K562 (cell line): ENCODE measurements at regions not wholly inside any gene's neighbourhood (a gene's known extent, or its start where the extent isn't known, plus 50 kb on each side); places are given as distances from the start of the nearest gene placed in this dataset.

ENCODE experiments used
- FOS ChIP-seq: IDR thresholded peaks from 3 replicates; pipeline ENCODE4 v1.6.1; 2011; ENCODE audit not compliant: insufficient read length; ENCODE audit errors: extremely low read depth
- FOSL1 ChIP-seq: fragments of 200-800 bp; sonication (Bioruptor generic); conservative IDR thresholded peaks from 2 replicates; pipeline ENCODE4 v1.6.1; 2016; ENCODE audit warnings: missing genetic modification characterization, missing compliant biosample characterization
- NR3C1 ChIP-seq: sonication (generic); formaldehyde crosslinking; IDR thresholded peaks from 2 replicates; pipeline ENCODE4 v1.8.1; 2022; ENCODE audit warnings: missing genetic modification reagents
- POLR2AphosphoS2 ChIP-seq: IDR thresholded peaks from 2 replicates; pipeline ENCODE4 v1.6.1; 2012; ENCODE audit warnings: low read length, improper control_type of control experiment
- RHOXF2B ChIP-seq: fragments of 250-450 bp; sonication (Bioruptor Pico); conservative IDR thresholded peaks from 2 replicates; pipeline ENCODE4 v1.5.1; 2021
- YBX1 ChIP-seq: fragments of 450-650 bp; IDR thresholded peaks from 2 replicates; pipeline ENCODE4 v1.7.1; 2016; ENCODE audit warnings: mild to moderate bottlenecking
- ZNF384 ChIP-seq: IDR thresholded peaks from 2 replicates; pipeline ENCODE4 v1.6.1; 2012; ENCODE audit warnings: low read depth, low read length, improper control_type of control experiment

- TF ChIP-seq FOSL1 (tag) = no peak
- no peak for TF ChIP-seq NR3C1 (CRISPR knock-in tag)
- no peak for TF ChIP-seq POLR2AphosphoS2
- TF ChIP-seq RHOXF2B (CRISPR knock-in tag) = no peak
- TF ChIP-seq FOS = no peak
- TF ChIP-seq YBX1 = no peak
- TF ChIP-seq ZNF384 = no peak
Measured at GRCh38 chr5:162638849-162639248, 571.3 kb downstream of the GABRG2 start.
